ENCODE measurements at regions not wholly inside any gene's neighbourhood (a gene's known extent, or its start where the extent isn't known, plus 50 kb on each side); places are given as distances from the start of the nearest gene placed in this dataset.

DNA sequence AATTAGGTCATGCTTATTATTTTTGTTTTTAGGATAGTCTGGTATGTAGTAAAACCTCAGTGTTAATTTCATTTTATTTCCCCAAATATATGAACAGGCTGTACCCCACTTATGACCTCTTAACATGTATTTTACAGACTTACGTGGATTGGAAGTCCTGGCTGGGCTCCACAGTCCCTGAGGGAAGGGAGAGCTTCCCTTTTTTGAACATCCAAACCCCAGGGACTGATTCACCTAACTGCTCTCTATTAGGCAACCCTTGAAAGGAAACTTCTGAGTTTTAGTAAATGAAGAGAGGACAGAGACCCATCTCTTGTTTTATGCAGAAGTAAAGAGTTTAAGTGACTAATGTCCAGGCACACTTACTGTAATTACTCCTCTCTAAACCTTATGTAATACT is 233.1 kb upstream of the SPRY1 start:
- DNase-seq: no peak
- H3K36me3 ChIP-seq (replicated peaks in 1 of 2): no peaks in the 10 kb centered on the region
- no peak for TF ChIP-seq POLR2A (IDR thresholded peaks at IDR 0.05)
- TF ChIP-seq, protein P1, sequence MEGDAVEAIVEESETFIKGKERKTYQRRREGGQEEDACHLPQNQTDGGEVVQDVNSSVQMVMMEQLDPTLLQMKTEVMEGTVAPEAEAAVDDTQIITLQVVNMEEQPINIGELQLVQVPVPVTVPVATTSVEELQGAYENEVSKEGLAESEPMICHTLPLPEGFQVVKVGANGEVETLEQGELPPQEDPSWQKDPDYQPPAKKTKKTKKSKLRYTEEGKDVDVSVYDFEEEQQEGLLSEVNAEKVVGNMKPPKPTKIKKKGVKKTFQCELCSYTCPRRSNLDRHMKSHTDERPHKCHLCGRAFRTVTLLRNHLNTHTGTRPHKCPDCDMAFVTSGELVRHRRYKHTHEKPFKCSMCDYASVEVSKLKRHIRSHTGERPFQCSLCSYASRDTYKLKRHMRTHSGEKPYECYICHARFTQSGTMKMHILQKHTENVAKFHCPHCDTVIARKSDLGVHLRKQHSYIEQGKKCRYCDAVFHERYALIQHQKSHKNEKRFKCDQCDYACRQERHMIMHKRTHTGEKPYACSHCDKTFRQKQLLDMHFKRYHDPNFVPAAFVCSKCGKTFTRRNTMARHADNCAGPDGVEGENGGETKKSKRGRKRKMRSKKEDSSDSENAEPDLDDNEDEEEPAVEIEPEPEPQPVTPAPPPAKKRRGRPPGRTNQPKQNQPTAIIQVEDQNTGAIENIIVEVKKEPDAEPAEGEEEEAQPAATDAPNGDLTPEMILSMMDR (IDR thresholded peaks at IDR 0.05): no peak
- no peak overlapping the region for H3K4me3 ChIP-seq
- H3K9me3 ChIP-seq (replicated peaks in 1 of 3): no peaks in the 10 kb centered on the region
- no peak overlapping the region for H3K27ac ChIP-seq
- H3K4me1 ChIP-seq (replicated peaks in 1 of 2): no peaks in the 10 kb centered on the region
- no peaks in the 10 kb centered on the region for H3K27me3 ChIP-seq
- intact Hi-C loops (cut with DNase I): no loop called here
- 37 to 63% (median 55%) methylated on average over 1 of the region's 1 CpG for WGBS, 4 donors

DNA sequence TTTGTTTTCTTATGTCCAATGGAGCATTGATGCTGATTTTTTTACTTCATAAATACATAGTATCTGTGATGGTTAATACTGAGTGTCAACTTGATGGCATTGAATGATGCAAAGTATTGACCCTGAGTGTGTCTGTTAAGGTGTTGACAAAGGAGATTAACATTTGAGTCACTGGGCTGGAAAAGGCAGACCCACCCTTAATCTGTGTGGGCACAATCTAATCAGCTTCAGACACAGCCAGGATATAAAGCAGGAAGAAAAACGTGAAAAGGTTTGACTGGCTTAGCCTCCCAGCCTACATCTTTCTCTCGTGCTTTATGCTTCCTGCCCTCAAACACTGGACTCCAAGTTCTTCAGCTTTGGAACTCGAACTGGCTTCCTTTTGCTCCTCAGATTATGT is 230.6 kb upstream of the SPRY1 start:
- DNase-seq: no peak
- Histone ChIP-seq H3K27ac (no peak overlapping the region), H3K27me3 (no peaks in the 10 kb centered on the region), H3K9me3 (replicated peaks in 1 of 3) (no peaks in the 10 kb centered on the region), H3K4me3 (no peak overlapping the region), H3K36me3 (replicated peaks in 1 of 2) (no peaks in the 10 kb centered on the region), H3K4me1 (replicated peaks in 1 of 2) (no peaks in the 10 kb centered on the region)
- intact Hi-C loops (cut with DNase I): no loop called here
- 84 to 92% (median 89%) methylated on average over 3 of the region's 3 CpGs for WGBS, 4 donors
- no peak for TF ChIP-seq POLR2A (IDR thresholded peaks at IDR 0.05)
- TF ChIP-seq, protein P1 (IDR thresholded peaks at IDR 0.05): no peak

DNA sequence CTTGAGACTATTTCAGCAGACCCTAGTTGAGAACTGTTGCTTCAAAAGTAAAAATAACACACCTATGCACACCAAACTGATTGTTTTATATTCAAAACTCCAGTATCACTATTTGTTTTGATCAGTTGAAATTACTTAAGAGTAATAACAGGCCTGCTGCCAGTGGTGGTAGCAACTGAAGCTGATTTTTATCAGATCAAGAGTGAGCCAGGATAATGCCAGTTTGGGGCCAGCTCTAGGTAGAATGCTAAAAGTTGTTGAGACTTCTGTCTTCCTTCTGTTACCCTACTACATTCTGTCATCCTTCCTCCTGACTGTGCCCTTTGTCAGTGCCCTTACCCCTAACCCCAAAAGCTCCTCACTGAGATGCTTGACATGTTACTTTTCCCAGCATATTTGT is 228.7 kb upstream of the SPRY1 start:
- no peaks in the 10 kb centered on the region for H3K9me3 ChIP-seq (replicated peaks in 1 of 3)
- H3K27me3 ChIP-seq: no peaks in the 10 kb centered on the region
- intact Hi-C loops (cut with DNase I): no loop called here
- H3K27ac ChIP-seq: no peak overlapping the region
- no peak overlapping the region for H3K4me3 ChIP-seq
- no peaks in the 10 kb centered on the region for H3K4me1 ChIP-seq (replicated peaks in 1 of 2)
- no peaks in the 10 kb centered on the region for H3K36me3 ChIP-seq (replicated peaks in 1 of 2)
- no peak for DNase-seq
- TF ChIP-seq, protein P1 (IDR thresholded peaks at IDR 0.05): no peak
- TF ChIP-seq POLR2A (IDR thresholded peaks at IDR 0.05): no peak

DNA sequence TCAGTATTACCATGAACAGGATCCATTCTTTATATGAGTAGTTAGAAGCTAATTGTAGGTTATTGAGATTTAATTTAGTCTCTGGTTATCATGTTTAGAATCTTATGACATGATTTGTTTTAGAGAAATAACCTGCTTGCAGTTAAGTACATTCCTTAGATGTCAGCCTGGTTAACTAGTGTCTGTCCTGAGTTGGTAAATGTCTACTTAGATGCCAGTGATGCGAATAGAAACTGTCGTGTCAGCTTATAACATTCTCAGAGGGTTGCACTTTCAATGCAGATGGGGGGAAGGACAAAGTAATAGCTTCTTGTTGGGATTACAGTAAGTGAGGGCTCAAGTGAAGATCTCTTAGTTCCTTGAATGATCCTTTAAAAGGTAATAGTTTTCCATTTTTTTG is 227.8 kb upstream of the SPRY1 start:
- Histone ChIP-seq H3K4me3 (no peak overlapping the region), H3K27ac (no peak overlapping the region), H3K4me1 (replicated peaks in 1 of 2) (no peaks in the 10 kb centered on the region), H3K36me3 (replicated peaks in 1 of 2) (no peaks in the 10 kb centered on the region), H3K27me3 (no peaks in the 10 kb centered on the region), H3K9me3 (replicated peaks in 1 of 3) (no peaks in the 10 kb centered on the region)
- TF ChIP-seq, protein P1 (IDR thresholded peaks at IDR 0.05): no peak
- no peak for TF ChIP-seq POLR2A (IDR thresholded peaks at IDR 0.05)
- DNase-seq: no peak
- 75 to 93% (median 91%) methylated on average over 2 of the region's 2 CpGs for WGBS, 4 donors
- intact Hi-C loops (cut with DNase I): no loop called here

All from adrenal gland (tissue), 9 donors.